ENCODE measurements at regions not wholly inside any gene's neighbourhood (a gene's known extent, or its start where the extent isn't known, plus 50 kb on each side); places are given as distances from the start of the nearest gene placed in this dataset.

DNA sequence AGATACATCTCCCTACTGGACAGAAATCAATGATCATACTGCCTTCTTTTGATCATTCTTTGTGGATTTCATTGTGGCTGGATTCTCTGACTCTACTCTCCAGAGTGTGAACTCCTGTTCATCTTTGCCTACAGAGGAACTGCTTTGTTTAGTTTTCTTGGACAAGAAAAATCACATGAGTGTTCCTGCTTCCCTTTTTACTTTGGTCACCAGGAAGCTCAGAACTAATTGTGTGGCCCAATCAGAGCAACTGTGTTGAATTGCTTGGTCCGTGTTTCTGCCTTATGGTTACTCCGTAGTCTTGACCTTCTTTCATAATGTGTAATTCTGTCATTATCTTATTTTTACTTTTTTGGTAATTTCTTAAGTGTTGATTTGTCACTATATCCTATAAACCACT, 97.0 kb downstream of the MAF start:
- TF ChIP-seq, protein P1, sequence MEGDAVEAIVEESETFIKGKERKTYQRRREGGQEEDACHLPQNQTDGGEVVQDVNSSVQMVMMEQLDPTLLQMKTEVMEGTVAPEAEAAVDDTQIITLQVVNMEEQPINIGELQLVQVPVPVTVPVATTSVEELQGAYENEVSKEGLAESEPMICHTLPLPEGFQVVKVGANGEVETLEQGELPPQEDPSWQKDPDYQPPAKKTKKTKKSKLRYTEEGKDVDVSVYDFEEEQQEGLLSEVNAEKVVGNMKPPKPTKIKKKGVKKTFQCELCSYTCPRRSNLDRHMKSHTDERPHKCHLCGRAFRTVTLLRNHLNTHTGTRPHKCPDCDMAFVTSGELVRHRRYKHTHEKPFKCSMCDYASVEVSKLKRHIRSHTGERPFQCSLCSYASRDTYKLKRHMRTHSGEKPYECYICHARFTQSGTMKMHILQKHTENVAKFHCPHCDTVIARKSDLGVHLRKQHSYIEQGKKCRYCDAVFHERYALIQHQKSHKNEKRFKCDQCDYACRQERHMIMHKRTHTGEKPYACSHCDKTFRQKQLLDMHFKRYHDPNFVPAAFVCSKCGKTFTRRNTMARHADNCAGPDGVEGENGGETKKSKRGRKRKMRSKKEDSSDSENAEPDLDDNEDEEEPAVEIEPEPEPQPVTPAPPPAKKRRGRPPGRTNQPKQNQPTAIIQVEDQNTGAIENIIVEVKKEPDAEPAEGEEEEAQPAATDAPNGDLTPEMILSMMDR (IDR thresholded peaks at IDR 0.05), result no peak
- TF ChIP-seq POLR2A (IDR thresholded peaks at IDR 0.05), result no peak

Measured in upper lobe of left lung (tissue), 4 donors.